Subcutaneous abdominal adipose tissue (tissue), 5 donors: ENCODE measurements at regions not wholly inside any gene's neighbourhood (a gene's known extent, or its start where the extent isn't known, plus 50 kb on each side); places are given as distances from the start of the nearest gene placed in this dataset.
"Not testable (repeated sequence)": the region's sequence is repeated elsewhere in the genome, so short reads cannot be mapped to it uniquely, and the experiment has no call there.

ENCODE experiments used
- H3K27ac ChIP-seq: one replicate; pipeline ENCODE4 v1.7.0; 2013; ENCODE audit warnings: low read depth, mild to moderate bottlenecking, inconsistent platforms, low read length, moderate library complexity
- H3K27me3 ChIP-seq, 5 donors: one replicate each; pipeline ENCODE4 v1.7.0; 2013; ENCODE audit warnings: low read length in 5 of 5, inconsistent platforms in 1 of 5; ENCODE audit not compliant: control insufficient read depth in 5 of 5, insufficient read depth in 4 of 5
- H3K36me3 ChIP-seq, 5 donors: one replicate each; pipeline ENCODE4 v1.7.0; 2013; ENCODE audit warnings: low read length in 5 of 5; ENCODE audit not compliant: control insufficient read depth in 5 of 5, insufficient read depth in 5 of 5
- H3K4me1 ChIP-seq, 5 donors: one replicate each; pipeline ENCODE4 v1.7.0; 2013; ENCODE audit warnings: low read length in 5 of 5, mild to moderate bottlenecking in 3 of 5, moderate library complexity in 1 of 5; ENCODE audit not compliant: control insufficient read depth in 5 of 5, insufficient read depth in 5 of 5
- H3K4me3 ChIP-seq, 5 donors: one replicate each; pipeline ENCODE4 v1.7.0; 2013; ENCODE audit warnings: low read length in 5 of 5, low read depth in 1 of 5
- H3K9ac ChIP-seq, 5 donors: one replicate each; pipeline ENCODE4 v1.7.0; 2013; ENCODE audit warnings: low read length in 5 of 5, mild to moderate bottlenecking in 4 of 5, moderate library complexity in 3 of 5
- H3K9me3 ChIP-seq, 5 donors: one replicate each; pipeline ENCODE4 v1.7.0; 2013; ENCODE audit warnings: low read length in 5 of 5; ENCODE audit not compliant: control insufficient read depth in 5 of 5
- donor health status: healthy.
- donor health status: healthy.
- donor health status: healthy.
- donor health status: healthy.
- donor health status: healthy.

GRCh38 chr1:41975850-41976569 lies 57.3 kb upstream of the HIVEP3 start:
- H3K9me3 ChIP-seq = no peaks in the 10 kb centered on the region
- no peaks in the 10 kb centered on the region for H3K36me3 ChIP-seq

GRCh38 chr1:41975121-41975520 lies 56.4 kb upstream of the HIVEP3 start:
- no peak overlapping the region for H3K4me3 ChIP-seq
- no peaks in the 10 kb centered on the region for H3K27me3 ChIP-seq
- no peak overlapping the region for H3K27ac ChIP-seq
- no peaks in the 10 kb centered on the region for H3K36me3 ChIP-seq
- H3K4me1 ChIP-seq = peaks cover 0 to 5% (median 0%) of the 10 kb centered on the region in 5 donors
- no peak overlapping the region for H3K9ac ChIP-seq
- H3K9me3 ChIP-seq = no peaks in the 10 kb centered on the region

More at GRCh38 chr1:41975850-41976569, 57.3 kb upstream of the HIVEP3 start:
- H3K4me3 ChIP-seq = no peak overlapping the region
- H3K4me1 ChIP-seq = peaks cover 0 to 13% (median 7%) of the 10 kb centered on the region in 5 donors
- H3K9ac ChIP-seq = no peak overlapping the region
- no peak overlapping the region for H3K27ac ChIP-seq
- H3K27me3 ChIP-seq = no peaks in the 10 kb centered on the region

GRCh38 chr1:41968557-41968956 lies 49.8 kb upstream of the HIVEP3 start:
- not testable (repeated sequence) for H3K36me3 ChIP-seq, H3K9me3 ChIP-seq, H3K4me1 ChIP-seq, H3K27ac ChIP-seq, H3K27me3 ChIP-seq, H3K9ac ChIP-seq, H3K4me3 ChIP-seq
